ENCODE measurements at regions not wholly inside any gene's neighbourhood (a gene's known extent, or its start where the extent isn't known, plus 50 kb on each side); places are given as distances from the start of the nearest gene placed in this dataset.

DNA sequence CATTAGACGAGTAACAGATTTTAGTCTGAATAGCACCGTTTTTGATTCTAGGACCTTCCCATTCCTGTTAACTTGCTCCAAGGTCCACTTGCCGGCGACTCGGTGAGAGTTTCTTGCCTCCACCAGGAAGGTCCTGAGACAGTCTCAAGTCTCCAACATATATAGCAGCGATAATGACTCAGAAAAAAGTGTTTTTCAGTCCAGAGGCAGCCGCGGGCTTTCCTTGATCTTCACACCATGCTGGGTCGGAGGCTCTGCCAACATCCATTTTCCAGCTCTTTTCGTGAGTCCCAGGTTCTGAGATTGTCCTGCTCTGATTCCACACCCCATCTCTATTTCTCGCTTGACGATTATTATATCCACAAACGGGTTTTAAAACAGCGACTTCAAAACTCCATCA, 170.5 kb downstream of the GPX5 start:
- no peak for TF ChIP-seq EZH2phosphoT487 (IDR thresholded peaks at IDR 0.05; ENCODE audit: low read length)
- no peak for TF ChIP-seq CTCF (IDR thresholded peaks at IDR 0.05; ENCODE audit: low read length)
- no peak for TF ChIP-seq EZH2 (optimal IDR thresholded peaks at IDR 0.05; ENCODE audit: low read depth, low read length)
